Bronchial epithelial cell (primary cell): ENCODE measurements at regions not wholly inside any gene's neighbourhood (a gene's known extent, or its start where the extent isn't known, plus 50 kb on each side); places are given as distances from the start of the nearest gene placed in this dataset.

Source experiments
- DNase-seq: peaks from one replicate; pipeline ENCODE4 v3.0.0-alpha.2; 2010; ENCODE audit warnings: low read depth
- FAIRE-seq: peaks from 2 replicates; lab custom pipeline; 2011; peaks lifted over from hg19 to GRCh38; lab: Jason Lieb, UNC
- H3K27me3 ChIP-seq: 2 replicates; pipeline ENCODE4 v1.5.1; 2011; ENCODE audit warnings: low read length; ENCODE audit not compliant: control insufficient read depth, insufficient read depth
- H3K36me3 ChIP-seq: 2 replicates; pipeline ENCODE4 v1.5.1; 2011; ENCODE audit warnings: low read length; ENCODE audit not compliant: control insufficient read depth, insufficient read depth
- H3K4me3 ChIP-seq: 2 replicates; pipeline ENCODE4 v1.5.1; 2011; ENCODE audit warnings: mild to moderate bottlenecking, low read depth, low read length, control low read depth
- CTCF ChIP-seq: IDR thresholded peaks from 2 replicates; pipeline ENCODE4 v1.5.1; 2011; ENCODE audit warnings: mild to moderate bottlenecking, moderate library complexity, low read length, control low read depth, inconsistent platforms; ENCODE audit not compliant: insufficient read depth, severe bottlenecking

DNA sequence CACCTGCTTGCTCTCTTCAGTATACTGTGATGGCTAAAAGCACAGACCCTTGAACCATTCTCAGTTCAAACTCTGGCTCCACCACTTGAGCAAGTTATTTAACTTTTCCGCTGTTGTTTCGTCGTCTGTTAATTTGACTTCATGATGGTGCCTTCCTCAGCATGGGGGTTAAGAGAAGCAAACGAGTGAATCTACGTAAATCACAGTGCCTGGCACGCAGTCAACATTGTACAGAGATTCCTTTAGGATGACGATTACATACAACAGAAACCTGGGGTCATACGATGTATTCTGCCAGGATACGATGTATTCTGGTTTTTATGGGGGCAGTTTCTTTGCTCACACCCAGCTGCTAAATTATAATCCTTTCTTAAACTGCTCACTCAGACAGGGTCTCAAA lies 515.6 kb downstream of the CCDC171 start:
- no peak overlapping the region for H3K4me3 ChIP-seq
- H3K36me3 ChIP-seq = no peaks in the 10 kb centered on the region
- TF ChIP-seq CTCF = no peak
- FAIRE-seq (peak; percentile 66), DNase-seq (no peak)
- no peaks in the 10 kb centered on the region for H3K27me3 ChIP-seq

- no peaks in the 10 kb centered on the region for H3K27me3 ChIP-seq
Measured at GRCh38 chr9:16069249-16069648, 516.4 kb downstream of the CCDC171 start.

DNA sequence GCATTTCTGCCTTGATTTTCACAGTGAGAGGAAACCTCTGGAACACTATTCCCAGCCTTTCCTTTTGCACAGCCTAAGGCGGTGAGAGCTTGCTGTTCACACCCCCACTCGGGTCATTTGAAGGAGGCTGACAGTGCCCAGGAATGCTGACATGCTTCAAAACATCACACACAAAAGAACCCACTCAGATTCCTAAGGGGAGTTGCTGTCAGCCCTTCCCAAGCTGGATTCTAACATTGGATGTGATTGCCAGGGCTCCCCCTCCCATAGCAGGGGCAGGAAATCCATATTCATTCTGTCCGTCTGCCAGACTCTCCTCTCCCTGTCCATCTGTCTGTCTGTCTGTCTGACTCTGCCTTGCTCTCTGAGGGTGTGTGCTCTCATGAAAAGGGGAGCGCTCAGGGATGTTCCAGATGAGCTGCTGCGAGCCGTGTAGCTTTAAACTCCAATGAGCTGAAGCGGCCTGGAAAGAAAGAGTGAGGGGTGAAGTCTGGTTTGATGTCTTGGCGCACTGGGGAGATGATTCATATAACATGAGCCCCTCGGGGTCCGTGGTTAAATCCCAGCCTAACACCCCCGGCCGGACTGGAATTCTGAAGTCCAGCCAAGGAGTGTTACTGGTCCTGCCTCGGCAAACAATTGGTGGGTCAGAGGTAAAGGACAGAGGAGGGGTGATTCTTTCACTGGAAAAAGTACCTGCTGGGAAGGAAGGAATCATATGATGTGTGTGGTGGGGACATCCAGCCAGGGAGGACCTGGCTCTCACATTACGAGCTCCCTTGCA lies 517.0 kb downstream of the CCDC171 start:
- DNase-seq = no peak
- Histone ChIP-seq H3K27me3 (no peaks in the 10 kb centered on the region), H3K4me3 (no peak overlapping the region), H3K36me3 (no peaks in the 10 kb centered on the region)
- FAIRE-seq = no peak
- no peak for TF ChIP-seq CTCF

More at GRCh38 chr9:16069249-16069648, 516.4 kb downstream of the CCDC171 start:
- no peak for TF ChIP-seq CTCF
- H3K36me3 ChIP-seq = no peaks in the 10 kb centered on the region
- H3K4me3 ChIP-seq = no peak overlapping the region
- DNase-seq = no peak
- no peak for FAIRE-seq

DNA sequence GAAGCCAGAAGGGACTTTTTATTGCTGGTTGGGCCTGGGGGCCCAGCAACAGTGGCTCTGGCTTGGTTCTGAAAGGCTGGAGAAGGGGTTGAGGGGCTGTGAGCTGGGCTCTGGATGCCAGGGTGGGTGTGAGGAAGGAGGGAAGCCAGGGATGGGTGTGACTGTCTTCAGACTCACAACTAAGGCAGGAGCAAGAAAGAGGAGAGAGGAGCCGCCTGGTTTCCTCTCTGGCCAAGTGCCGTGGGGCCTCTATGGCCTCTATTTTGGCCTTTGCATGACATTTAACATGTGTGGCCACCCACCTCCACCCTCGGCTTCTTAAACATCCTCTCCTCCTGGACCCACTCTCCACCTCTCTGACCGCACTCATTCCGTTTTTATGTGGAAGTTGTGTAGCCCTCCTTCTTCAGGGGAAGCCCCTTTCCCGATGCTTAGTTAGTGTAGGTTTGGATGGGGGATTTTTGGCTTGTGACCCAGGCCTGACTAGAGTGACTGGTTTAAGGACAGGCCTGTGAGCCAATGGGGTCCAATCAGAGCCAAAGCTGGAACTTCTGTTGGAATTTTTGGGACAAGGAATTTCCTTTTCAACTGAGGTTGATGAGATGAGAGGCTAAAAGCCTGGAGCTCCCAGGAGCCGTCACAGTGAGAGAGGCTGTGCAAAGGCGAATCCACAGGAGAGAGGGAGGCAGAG lies 517.8 kb downstream of the CCDC171 start:
- TF ChIP-seq CTCF = no peak
- no peaks in the 10 kb centered on the region for H3K36me3 ChIP-seq
- DNase-seq (no peak), FAIRE-seq (peak; percentile 43)
- no peaks in the 10 kb centered on the region for H3K27me3 ChIP-seq
- no peak overlapping the region for H3K4me3 ChIP-seq

GRCh38 chr9:16071400-16071799 lies 518.6 kb downstream of the CCDC171 start:
- FAIRE-seq = no peak
- no peak for DNase-seq
- no peaks in the 10 kb centered on the region for H3K36me3 ChIP-seq
- TF ChIP-seq CTCF = no peak
- H3K27me3 ChIP-seq = no peaks in the 10 kb centered on the region
- no peak overlapping the region for H3K4me3 ChIP-seq
